ENCODE measurements at regions not wholly inside any gene's neighbourhood (a gene's known extent, or its start where the extent isn't known, plus 50 kb on each side); places are given as distances from the start of the nearest gene placed in this dataset.

- DNase-seq (ENCODE audit: insufficient read length, low spot score) (no peak), FAIRE-seq (no peak)
- TF ChIP-seq PAX5 (IDR thresholded peaks at IDR 0.05; ENCODE audit: insufficient read depth, low read length, severe bottlenecking) (no peak), TAF1 (IDR thresholded peaks at IDR 0.05; ENCODE audit: low read depth, low read length) (no peak), POLR2AphosphoS5 (IDR thresholded peaks at IDR 0.05; ENCODE audit: low read depth, low read length) (no peak), POLR2A (IDR thresholded peaks at IDR 0.05; ENCODE audit: low read depth, low read length) (no peak), POU2F2 (IDR thresholded peaks at IDR 0.05; ENCODE audit: low read depth, low read length) (no peak), SPI1 (IDR thresholded peaks at IDR 0.05; ENCODE audit: low read depth, low read length) (no peak)
Measured at GRCh38 chr5:67381236-67381880, 184.8 kb upstream of the CD180 start.

DNA sequence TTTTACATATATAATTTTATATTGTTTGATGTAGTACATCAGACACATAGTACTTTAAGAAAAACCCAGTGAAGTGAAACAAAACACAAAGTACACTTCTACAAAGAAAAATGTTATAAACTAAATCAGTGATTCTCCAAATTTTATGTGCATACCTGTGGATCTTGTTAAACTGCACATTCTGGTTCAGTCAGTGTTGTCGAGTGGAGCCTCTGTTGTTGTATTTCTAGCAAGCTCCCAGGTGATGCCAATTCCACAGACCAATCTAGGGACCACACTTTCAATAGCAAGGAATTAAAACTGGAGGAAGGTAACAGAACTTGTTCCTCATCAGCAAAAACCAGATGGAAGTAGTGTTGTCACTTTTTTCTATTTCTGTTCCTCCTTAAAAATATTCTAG is 183.8 kb upstream of the CD180 start:
- DNase-seq (ENCODE audit: insufficient read length, low spot score): no peak
- no peak for FAIRE-seq
- no peak for TF ChIP-seq SPI1 (IDR thresholded peaks at IDR 0.05; ENCODE audit: low read depth, low read length)
- no peak for TF ChIP-seq PAX5 (IDR thresholded peaks at IDR 0.05; ENCODE audit: insufficient read depth, low read length, severe bottlenecking)
- TF ChIP-seq POLR2A (IDR thresholded peaks at IDR 0.05; ENCODE audit: low read depth, low read length): no peak
- TF ChIP-seq TAF1 (IDR thresholded peaks at IDR 0.05; ENCODE audit: low read depth, low read length): no peak
- no peak for TF ChIP-seq POU2F2 (IDR thresholded peaks at IDR 0.05; ENCODE audit: low read depth, low read length)
- no peak for TF ChIP-seq POLR2AphosphoS5 (IDR thresholded peaks at IDR 0.05; ENCODE audit: low read depth, low read length)

DNA sequence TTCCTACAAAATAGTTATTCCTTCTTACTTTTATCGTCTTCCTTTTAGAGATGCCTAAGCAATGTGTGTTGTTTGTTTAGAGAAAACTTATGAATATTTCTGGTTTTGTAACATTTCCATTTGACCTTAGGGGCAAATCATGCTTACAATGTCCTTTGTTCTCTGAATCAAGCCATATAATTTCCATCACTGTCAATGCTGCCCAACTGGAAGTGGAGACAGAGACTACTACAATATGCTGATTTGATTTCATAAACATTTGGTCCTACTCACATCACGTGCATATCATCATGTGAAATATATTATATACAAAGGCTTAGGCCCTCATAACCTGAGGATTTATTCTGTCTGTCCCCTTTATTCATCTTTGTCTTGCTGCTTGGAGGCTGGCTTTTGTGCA is 183.2 kb upstream of the CD180 start:
- TF ChIP-seq SPI1 (IDR thresholded peaks at IDR 0.05; ENCODE audit: low read depth, low read length): no peak
- no peak for TF ChIP-seq POLR2AphosphoS5 (IDR thresholded peaks at IDR 0.05; ENCODE audit: low read depth, low read length)
- TF ChIP-seq POU2F2 (IDR thresholded peaks at IDR 0.05; ENCODE audit: low read depth, low read length): no peak
- TF ChIP-seq PAX5 (IDR thresholded peaks at IDR 0.05; ENCODE audit: insufficient read depth, low read length, severe bottlenecking): no peak
- no peak for TF ChIP-seq TAF1 (IDR thresholded peaks at IDR 0.05; ENCODE audit: low read depth, low read length)
- TF ChIP-seq POLR2A (IDR thresholded peaks at IDR 0.05; ENCODE audit: low read depth, low read length): no peak
- DNase-seq (ENCODE audit: insufficient read length, low spot score) (no peak), FAIRE-seq (no peak)

DNA sequence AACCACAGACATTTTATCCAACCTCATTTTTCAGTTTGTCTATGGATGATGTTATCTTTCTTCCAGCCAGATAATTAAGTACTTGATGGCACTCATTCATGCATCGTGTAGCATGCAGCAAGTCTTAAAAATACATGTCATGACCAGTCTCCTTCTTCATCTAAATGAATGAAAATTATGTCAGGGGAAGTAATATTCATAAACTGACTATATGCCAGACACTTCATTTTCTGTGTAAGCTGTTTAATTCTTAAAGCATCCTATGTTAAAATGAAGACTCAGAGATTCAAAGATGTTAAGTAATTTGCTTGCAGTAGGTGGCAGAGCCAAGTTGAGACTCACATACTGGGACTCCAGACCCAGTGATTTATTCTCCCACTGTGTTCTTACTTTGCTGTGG is 181.7 kb upstream of the CD180 start:
- DNase-seq (ENCODE audit: insufficient read length, low spot score) (no peak), FAIRE-seq (no peak)
- TF ChIP-seq POLR2AphosphoS5 (IDR thresholded peaks at IDR 0.05; ENCODE audit: low read depth, low read length) (no peak), POLR2A (IDR thresholded peaks at IDR 0.05; ENCODE audit: low read depth, low read length) (no peak), PAX5 (IDR thresholded peaks at IDR 0.05; ENCODE audit: insufficient read depth, low read length, severe bottlenecking) (no peak), TAF1 (IDR thresholded peaks at IDR 0.05; ENCODE audit: low read depth, low read length) (no peak), POU2F2 (IDR thresholded peaks at IDR 0.05; ENCODE audit: low read depth, low read length) (no peak), SPI1 (IDR thresholded peaks at IDR 0.05; ENCODE audit: low read depth, low read length) (no peak)

- FAIRE-seq (no peak), DNase-seq (ENCODE audit: insufficient read length, low spot score) (no peak)
- no peak for TF ChIP-seq POLR2AphosphoS5 (IDR thresholded peaks at IDR 0.05; ENCODE audit: low read depth, low read length)
- no peak for TF ChIP-seq TAF1 (IDR thresholded peaks at IDR 0.05; ENCODE audit: low read depth, low read length)
Measured at GRCh38 chr5:67377631-67378030, 181.0 kb upstream of the CD180 start.

GRCh38 chr5:67375606-67376005 is 179.0 kb upstream of the CD180 start:
- no peak for TF ChIP-seq POU2F2 (IDR thresholded peaks at IDR 0.05; ENCODE audit: low read depth, low read length)
- TF ChIP-seq POLR2A (IDR thresholded peaks at IDR 0.05; ENCODE audit: low read depth, low read length): no peak
- no peak for TF ChIP-seq POLR2AphosphoS5 (IDR thresholded peaks at IDR 0.05; ENCODE audit: low read depth, low read length)
- no peak for TF ChIP-seq SPI1 (IDR thresholded peaks at IDR 0.05; ENCODE audit: low read depth, low read length)
- no peak for TF ChIP-seq TAF1 (IDR thresholded peaks at IDR 0.05; ENCODE audit: low read depth, low read length)
- no peak for TF ChIP-seq PAX5 (IDR thresholded peaks at IDR 0.05; ENCODE audit: insufficient read depth, low read length, severe bottlenecking)
- FAIRE-seq (no peak), DNase-seq (ENCODE audit: insufficient read length, low spot score) (no peak)

DNA sequence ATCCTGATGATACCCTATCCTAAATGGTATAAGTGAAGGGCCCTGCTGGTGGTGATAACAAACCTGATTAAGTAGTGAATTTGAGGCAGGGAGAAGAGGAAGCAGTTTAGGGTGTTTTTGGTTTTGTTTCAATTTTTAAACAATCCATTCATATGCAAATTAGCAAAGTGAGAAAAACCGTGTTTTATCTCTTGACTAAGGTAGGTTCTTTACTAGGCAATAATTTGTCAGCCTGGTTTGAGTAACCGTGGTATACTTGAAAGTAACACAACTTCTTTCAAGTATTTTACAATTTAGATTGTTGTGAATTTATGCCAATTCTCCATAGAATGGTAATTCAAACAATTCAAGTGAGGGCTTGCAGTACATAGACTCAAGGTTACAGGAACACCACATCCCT is 177.8 kb upstream of the CD180 start:
- TF ChIP-seq TAF1 (IDR thresholded peaks at IDR 0.05; ENCODE audit: low read depth, low read length) (no peak), SPI1 (IDR thresholded peaks at IDR 0.05; ENCODE audit: low read depth, low read length) (no peak), POLR2AphosphoS5 (IDR thresholded peaks at IDR 0.05; ENCODE audit: low read depth, low read length) (no peak), POLR2A (IDR thresholded peaks at IDR 0.05; ENCODE audit: low read depth, low read length) (no peak), POU2F2 (IDR thresholded peaks at IDR 0.05; ENCODE audit: low read depth, low read length) (no peak), PAX5 (IDR thresholded peaks at IDR 0.05; ENCODE audit: insufficient read depth, low read length, severe bottlenecking) (no peak)
- no peak for FAIRE-seq
- no peak for DNase-seq (ENCODE audit: insufficient read length, low spot score)

DNA sequence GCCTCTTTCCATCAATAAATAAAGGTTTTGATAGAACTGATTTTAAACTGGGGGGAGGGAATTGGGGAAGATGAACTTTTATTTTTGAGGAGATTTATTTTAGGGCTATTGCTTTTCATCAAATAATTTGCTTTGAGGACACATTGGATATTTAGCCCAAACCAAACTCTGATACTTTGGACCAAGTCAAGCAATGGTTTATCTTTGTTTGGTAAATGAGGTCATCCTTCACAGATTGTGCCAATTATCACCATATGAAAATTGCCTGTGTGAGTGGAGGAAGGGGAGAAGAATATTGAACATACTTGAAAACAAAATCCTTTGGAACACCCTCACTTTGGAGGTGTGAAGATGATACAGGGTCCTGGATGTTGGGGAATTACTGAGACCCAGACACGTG is 176.9 kb upstream of the CD180 start:
- FAIRE-seq (no peak), DNase-seq (ENCODE audit: insufficient read length, low spot score) (no peak)
- TF ChIP-seq SPI1 (IDR thresholded peaks at IDR 0.05; ENCODE audit: low read depth, low read length) (no peak), PAX5 (IDR thresholded peaks at IDR 0.05; ENCODE audit: insufficient read depth, low read length, severe bottlenecking) (no peak), POU2F2 (IDR thresholded peaks at IDR 0.05; ENCODE audit: low read depth, low read length) (no peak), POLR2A (IDR thresholded peaks at IDR 0.05; ENCODE audit: low read depth, low read length) (no peak), TAF1 (IDR thresholded peaks at IDR 0.05; ENCODE audit: low read depth, low read length) (no peak), POLR2AphosphoS5 (IDR thresholded peaks at IDR 0.05; ENCODE audit: low read depth, low read length) (no peak)

- FAIRE-seq: no peak
- no peak for DNase-seq (ENCODE audit: insufficient read length, low spot score)
- TF ChIP-seq POLR2A (IDR thresholded peaks at IDR 0.05; ENCODE audit: low read depth, low read length): no peak
- TF ChIP-seq SPI1 (IDR thresholded peaks at IDR 0.05; ENCODE audit: low read depth, low read length): no peak
- no peak for TF ChIP-seq TAF1 (IDR thresholded peaks at IDR 0.05; ENCODE audit: low read depth, low read length)
- no peak for TF ChIP-seq POU2F2 (IDR thresholded peaks at IDR 0.05; ENCODE audit: low read depth, low read length)
- TF ChIP-seq PAX5 (IDR thresholded peaks at IDR 0.05; ENCODE audit: insufficient read depth, low read length, severe bottlenecking): no peak
- TF ChIP-seq POLR2AphosphoS5 (IDR thresholded peaks at IDR 0.05; ENCODE audit: low read depth, low read length): no peak
Measured at GRCh38 chr5:67372887-67373286, 176.3 kb upstream of the CD180 start.

DNA sequence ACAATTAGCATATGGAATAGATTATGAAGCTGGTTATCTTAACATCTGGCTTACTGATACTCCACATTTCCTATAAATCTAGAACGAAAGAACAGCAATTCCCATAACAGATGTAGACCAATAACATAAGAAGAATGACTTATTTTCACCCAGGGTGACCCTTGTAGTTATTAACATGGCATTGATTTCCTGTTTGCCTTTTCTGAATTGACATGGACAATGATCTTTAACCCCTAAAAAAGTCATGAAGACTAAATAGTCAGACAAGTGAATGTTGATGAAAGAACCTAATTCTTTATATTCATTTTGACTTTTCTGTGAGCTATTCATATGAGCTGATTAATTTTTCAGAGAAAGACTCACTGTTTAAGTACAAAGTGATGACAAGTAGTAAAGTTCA is 175.3 kb upstream of the CD180 start:
- DNase-seq (ENCODE audit: insufficient read length, low spot score) (no peak), FAIRE-seq (no peak)
- TF ChIP-seq POU2F2 (IDR thresholded peaks at IDR 0.05; ENCODE audit: low read depth, low read length) (no peak), POLR2A (IDR thresholded peaks at IDR 0.05; ENCODE audit: low read depth, low read length) (no peak), TAF1 (IDR thresholded peaks at IDR 0.05; ENCODE audit: low read depth, low read length) (no peak), POLR2AphosphoS5 (IDR thresholded peaks at IDR 0.05; ENCODE audit: low read depth, low read length) (no peak), PAX5 (IDR thresholded peaks at IDR 0.05; ENCODE audit: insufficient read depth, low read length, severe bottlenecking) (no peak), SPI1 (IDR thresholded peaks at IDR 0.05; ENCODE audit: low read depth, low read length) (no peak)
